GM13977 (cell line): ENCODE measurements at regions not wholly inside any gene's neighbourhood (a gene's known extent, or its start where the extent isn't known, plus 50 kb on each side); places are given as distances from the start of the nearest gene placed in this dataset.

ENCODE experiments used
- DNase-seq: peaks from one replicate; pipeline ENCODE4 v3.0.0; 2012; ENCODE audit warnings: low spot score
- CTCF ChIP-seq: IDR thresholded peaks from 2 replicates; pipeline ENCODE4 v1.5.1; 2012; ENCODE audit warnings: mild to moderate bottlenecking, control low read depth; ENCODE audit not compliant: insufficient read depth; ENCODE audit errors: extremely low read depth, missing control alignments
- in situ Hi-C: fragments of 300-500 bp; cut with MboI; formaldehyde crosslinking; loops from one replicate; pipeline ENCODE4 v1.12.0; 2022; ENCODE audit warnings: low sequenced_read_pairs, low pct_unique_long_range_greater_than_20kb, mixed read lengths, inconsistent platforms; ENCODE audit not compliant: unreplicated experiment

GRCh38 chr12:68429696-68430095, 97.5 kb upstream of the MDM1 start:
- in situ Hi-C loops = no loop called here
- TF ChIP-seq CTCF = no peak
- no peak for DNase-seq

GRCh38 chr12:68431786-68432185, 99.6 kb upstream of the MDM1 start:
- no peak for DNase-seq
- TF ChIP-seq CTCF = no peak
- in situ Hi-C loops = no loop called here

GRCh38 chr12:68432622-68433021, 100.5 kb upstream of the MDM1 start:
- no peak for DNase-seq
- in situ Hi-C loops = no loop called here
- TF ChIP-seq CTCF = no peak

- DNase-seq = no peak
- TF ChIP-seq CTCF = no peak
- in situ Hi-C loops = no loop called here
These were observed 102.5 kb upstream of the MDM1 start for GRCh38 chr12:68434391-68435298.

- in situ Hi-C loops = no loop called here
- TF ChIP-seq CTCF = no peak
These were observed 103.1 kb upstream of the MDM1 start for GRCh38 chr12:68435299-68435637.

DNA sequence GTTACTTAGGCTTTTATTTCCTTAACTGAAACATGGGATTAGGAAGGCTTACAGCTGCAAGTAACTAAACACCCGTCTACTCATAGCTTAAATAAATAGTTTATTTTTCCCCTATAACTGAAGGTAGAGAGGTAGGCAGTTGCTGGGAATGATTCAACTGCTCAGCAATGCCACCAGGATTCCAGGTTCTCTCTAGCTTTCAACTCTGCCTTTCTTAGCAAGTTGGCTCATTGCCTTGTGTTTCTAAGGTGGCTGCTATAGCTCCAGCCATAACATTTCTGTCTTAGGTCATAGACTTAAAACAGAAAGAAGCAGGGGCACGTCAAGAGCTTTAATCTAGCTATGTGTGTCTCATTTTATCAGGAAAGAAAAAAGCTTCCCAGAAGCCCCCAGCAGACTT, 103.7 kb upstream of the MDM1 start:
- in situ Hi-C loops = no loop called here
- no peak for DNase-seq
- TF ChIP-seq CTCF = no peak

More at GRCh38 chr12:68435299-68435637, 103.1 kb upstream of the MDM1 start:
- DNase-seq = no peak
